OCI-LY3 (cell line): ENCODE measurements at regions not wholly inside any gene's neighbourhood (a gene's known extent, or its start where the extent isn't known, plus 50 kb on each side); places are given as distances from the start of the nearest gene placed in this dataset.

Experiments
- EZH2phosphoT487 ChIP-seq: fragments of 200-600 bp; shearing (Covaris generic); IDR thresholded peaks from 2 replicates; pipeline ENCODE4 v1.6.1; 2018; ENCODE audit warnings: antibody characterized with exemption, mixed run types, low read depth
- TF ChIP-seq, protein P1 (sequence below): fragments of 200-600, 300-600 bp; sonication (generic); IDR thresholded peaks from 2 replicates; pipeline ENCODE4 v1.5.1; 2014; ENCODE audit warnings: antibody characterized with exemption, low read length, low read depth

DNA sequence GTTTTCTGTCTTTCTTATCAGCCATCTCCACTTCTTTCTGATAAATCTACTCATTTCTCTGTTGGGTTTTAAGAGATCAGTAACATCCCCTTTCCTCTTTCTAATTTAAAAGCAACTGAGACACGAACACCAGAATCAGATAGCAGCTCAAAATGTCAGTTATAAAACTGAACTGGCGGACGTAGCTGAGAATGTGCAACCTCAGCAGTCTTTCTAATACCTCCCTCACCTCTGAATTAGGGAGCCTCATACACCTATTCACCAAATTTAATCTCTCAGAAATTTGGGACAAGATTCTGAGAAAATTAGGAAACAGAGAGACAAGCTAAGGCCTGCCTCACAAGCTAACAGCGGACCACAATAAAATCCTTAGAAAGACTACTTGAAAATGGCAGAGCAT, 52.0 kb upstream of the ACSL4 start:
- TF ChIP-seq, protein P1, sequence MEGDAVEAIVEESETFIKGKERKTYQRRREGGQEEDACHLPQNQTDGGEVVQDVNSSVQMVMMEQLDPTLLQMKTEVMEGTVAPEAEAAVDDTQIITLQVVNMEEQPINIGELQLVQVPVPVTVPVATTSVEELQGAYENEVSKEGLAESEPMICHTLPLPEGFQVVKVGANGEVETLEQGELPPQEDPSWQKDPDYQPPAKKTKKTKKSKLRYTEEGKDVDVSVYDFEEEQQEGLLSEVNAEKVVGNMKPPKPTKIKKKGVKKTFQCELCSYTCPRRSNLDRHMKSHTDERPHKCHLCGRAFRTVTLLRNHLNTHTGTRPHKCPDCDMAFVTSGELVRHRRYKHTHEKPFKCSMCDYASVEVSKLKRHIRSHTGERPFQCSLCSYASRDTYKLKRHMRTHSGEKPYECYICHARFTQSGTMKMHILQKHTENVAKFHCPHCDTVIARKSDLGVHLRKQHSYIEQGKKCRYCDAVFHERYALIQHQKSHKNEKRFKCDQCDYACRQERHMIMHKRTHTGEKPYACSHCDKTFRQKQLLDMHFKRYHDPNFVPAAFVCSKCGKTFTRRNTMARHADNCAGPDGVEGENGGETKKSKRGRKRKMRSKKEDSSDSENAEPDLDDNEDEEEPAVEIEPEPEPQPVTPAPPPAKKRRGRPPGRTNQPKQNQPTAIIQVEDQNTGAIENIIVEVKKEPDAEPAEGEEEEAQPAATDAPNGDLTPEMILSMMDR = no peak
- TF ChIP-seq EZH2phosphoT487 = no peak
